ENCODE measurements at regions not wholly inside any gene's neighbourhood (a gene's known extent, or its start where the extent isn't known, plus 50 kb on each side); places are given as distances from the start of the nearest gene placed in this dataset.
"Not testable (repeated sequence)": the region's sequence is repeated elsewhere in the genome, so short reads cannot be mapped to it uniquely, and the experiment has no call there.

GRCh38 chr1:104132382-104132973 lies 382.8 kb downstream of the AMY1C start:
- intact Hi-C loops (cut with DNase I) = loop anchor here (5.0 kb wide), 1 partner anchor 345 kb away; no protein-coding TSS in a partner anchor
- no peak for DNase-seq (ENCODE audit: low spot score)

GRCh38 chr1:104135036-104135435 lies 385.3 kb downstream of the AMY1C start:
- intact Hi-C loops (cut with DNase I); DNase-seq (ENCODE audit: low spot score): not testable (repeated sequence)

- no peak for DNase-seq (ENCODE audit: low spot score)
- intact Hi-C loops (cut with DNase I) = no loop called here
These were observed 386.9 kb downstream of the AMY1C start for GRCh38 chr1:104136621-104137020.

GRCh38 chr1:104156738-104157137 lies 407.0 kb downstream of the AMY1C start:
- DNase-seq (ENCODE audit: low spot score) = no peak
- intact Hi-C loops (cut with DNase I) = no loop called here

- intact Hi-C loops (cut with DNase I) = no loop called here
- DNase-seq (ENCODE audit: low spot score) = no peak
These were observed 414.3 kb downstream of the AMY1C start for GRCh38 chr1:104163912-104164476.

- no peak for DNase-seq (ENCODE audit: low spot score)
- intact Hi-C loops (cut with DNase I) = no loop called here
These were observed 422.6 kb downstream of the AMY1C start for GRCh38 chr1:104172243-104172681.

GRCh38 chr1:104182251-104182650 lies 432.6 kb downstream of the AMY1C start:
- no peak for DNase-seq (ENCODE audit: low spot score)
- intact Hi-C loops (cut with DNase I) = no loop called here

GRCh38 chr1:104189207-104189606 lies 439.5 kb downstream of the AMY1C start:
- intact Hi-C loops (cut with DNase I) = no loop called here
- no peak for DNase-seq (ENCODE audit: low spot score)

GRCh38 chr1:104190821-104191220 lies 441.1 kb downstream of the AMY1C start:
- no peak for DNase-seq (ENCODE audit: low spot score)
- intact Hi-C loops (cut with DNase I) = no loop called here

GRCh38 chr1:104195395-104195794 lies 445.7 kb downstream of the AMY1C start:
- intact Hi-C loops (cut with DNase I) = no loop called here
- DNase-seq (ENCODE audit: low spot score) = no peak

GRCh38 chr1:104196136-104196535 lies 446.4 kb downstream of the AMY1C start:
- DNase-seq (ENCODE audit: low spot score) = no peak
- intact Hi-C loops (cut with DNase I) = no loop called here

GRCh38 chr1:104197516-104197915 lies 447.8 kb downstream of the AMY1C start:
- DNase-seq (ENCODE audit: low spot score) = no peak
- intact Hi-C loops (cut with DNase I) = no loop called here

- intact Hi-C loops (cut with DNase I) = no loop called here
- no peak for DNase-seq (ENCODE audit: low spot score)
These were observed 462.5 kb downstream of the AMY1C start for GRCh38 chr1:104212239-104212638.

GRCh38 chr1:104217395-104217986 lies 467.8 kb downstream of the AMY1C start:
- intact Hi-C loops (cut with DNase I); DNase-seq (ENCODE audit: low spot score): not testable (repeated sequence)

GRCh38 chr1:104229860-104230259 lies 480.2 kb downstream of the AMY1C start:
- intact Hi-C loops (cut with DNase I) = no loop called here
- no peak for DNase-seq (ENCODE audit: low spot score)

- intact Hi-C loops (cut with DNase I) = no loop called here
- DNase-seq (ENCODE audit: low spot score) = no peak
These were observed 482.0 kb downstream of the AMY1C start for GRCh38 chr1:104231676-104232075.

- intact Hi-C loops (cut with DNase I) = no loop called here
- DNase-seq (ENCODE audit: low spot score) = no peak
These were observed 485.4 kb downstream of the AMY1C start for GRCh38 chr1:104235141-104235540.

- intact Hi-C loops (cut with DNase I) = no loop called here
- no peak for DNase-seq (ENCODE audit: low spot score)
These were observed 489.3 kb downstream of the AMY1C start for GRCh38 chr1:104238991-104239390.

- no peak for DNase-seq (ENCODE audit: low spot score)
- intact Hi-C loops (cut with DNase I) = no loop called here
These were observed 498.7 kb downstream of the AMY1C start for GRCh38 chr1:104248385-104248784.

GRCh38 chr1:104259481-104259880 lies 509.8 kb downstream of the AMY1C start:
- DNase-seq (ENCODE audit: low spot score) = no peak
- intact Hi-C loops (cut with DNase I) = no loop called here

GRCh38 chr1:104263110-104263509 lies 513.4 kb downstream of the AMY1C start:
- intact Hi-C loops (cut with DNase I); DNase-seq (ENCODE audit: low spot score): not testable (repeated sequence)

All from cardiac septum (tissue), 1 donor.